GM23248 (cell line): ENCODE measurements at regions not wholly inside any gene's neighbourhood (a gene's known extent, or its start where the extent isn't known, plus 50 kb on each side); places are given as distances from the start of the nearest gene placed in this dataset.
A peak's percentile ranks its signal among the peaks of the same experiment; 100 is the strongest.

ENCODE experiments used
- DNase-seq: peaks from one replicate; pipeline ENCODE4 v3.0.0-alpha.2; 2015
- H2AFZ ChIP-seq: fragments of 200-600 bp; sonication (generic); 2 replicates; pipeline ENCODE4 v1.6.1; 2016; ENCODE audit warnings: antibody characterized with exemption
- H3F3A ChIP-seq: fragments of 200-600 bp; sonication (generic); 2 replicates; pipeline ENCODE4 v1.6.1; 2016; ENCODE audit warnings: mild to moderate bottlenecking, antibody characterized with exemption, mixed run types; ENCODE audit not compliant: insufficient read depth
- H3K27ac ChIP-seq: fragments of 200-600 bp; sonication (generic); 2 replicates; pipeline ENCODE4 v1.5.1; 2016; ENCODE audit warnings: mild to moderate bottlenecking
- H3K27me3 ChIP-seq: fragments of 200-600 bp; sonication (generic); replicated peaks from 2 replicates; pipeline ENCODE4 v1.6.1; 2016; ENCODE audit warnings: mild to moderate bottlenecking; ENCODE audit not compliant: insufficient read depth
- H3K36me3 ChIP-seq: fragments of 200-600 bp; sonication (generic); 2 replicates; pipeline ENCODE4 v1.6.1; 2016; ENCODE audit warnings: low read depth, mild to moderate bottlenecking
- H3K4me1 ChIP-seq: fragments of 200-600 bp; sonication (generic); 2 replicates; pipeline ENCODE4 v1.6.1; 2016; ENCODE audit warnings: mild to moderate bottlenecking; ENCODE audit not compliant: insufficient read depth
- H3K4me2 ChIP-seq: fragments of 200-600 bp; sonication (generic); one replicate; pipeline ENCODE4 v1.6.1; 2016; ENCODE audit warnings: mild to moderate bottlenecking; ENCODE audit not compliant: unreplicated experiment
- H3K4me3 ChIP-seq: fragments of 200-600 bp; sonication (generic); 2 replicates; pipeline ENCODE4 v1.5.1; 2016; ENCODE audit warnings: mild to moderate bottlenecking
- H3K79me2 ChIP-seq: fragments of 200-600 bp; sonication (generic); 2 replicates; pipeline ENCODE4 v1.6.1; 2016; ENCODE audit warnings: mild to moderate bottlenecking; ENCODE audit not compliant: insufficient read depth
- H3K9ac ChIP-seq: fragments of 200-600 bp; sonication (generic); 2 replicates; pipeline ENCODE4 v1.6.1; 2016; ENCODE audit warnings: mild to moderate bottlenecking
- H3K9me2 ChIP-seq: fragments of 200-600 bp; sonication (generic); 2 replicates; pipeline ENCODE4 v1.6.1; 2016; ENCODE audit warnings: mixed run types, mild to moderate bottlenecking, moderate library complexity; ENCODE audit not compliant: insufficient read depth
- H3K9me3 ChIP-seq: fragments of 200-600 bp; sonication (generic); one replicate; pipeline ENCODE4 v1.6.1; 2017; ENCODE audit warnings: low read depth
- H4K20me1 ChIP-seq: fragments of 200-600 bp; sonication (generic); 2 replicates; pipeline ENCODE4 v1.6.0; 2016; ENCODE audit not compliant: insufficient read depth
- EZH2 ChIP-seq: fragments of 200-600 bp; sonication (generic); IDR thresholded peaks from 2 replicates; pipeline ENCODE4 v1.6.1; 2018; ENCODE audit warnings: antibody characterized with exemption, mild to moderate bottlenecking; ENCODE audit not compliant: insufficient read depth, poor library complexity, severe bottlenecking
- EZH2phosphoT487 ChIP-seq: fragments of 200-600 bp; sonication (generic); IDR thresholded peaks from 2 replicates; pipeline ENCODE4 v1.6.1; 2018; ENCODE audit warnings: antibody characterized with exemption, moderate library complexity, mild to moderate bottlenecking, low read depth; ENCODE audit not compliant: insufficient read depth
- WGBS, 2 experiments: methylation state at CpG; one replicate each; pipeline ENCODE4 v1.1.6; 2015 to 2017; ENCODE audit warnings: low lambda C conversion rate in 2 of 2, low coverage in 1 of 2; ENCODE audit errors: missing lambda C conversion rate in 2 of 2; 5-methylcytosine and 5-hydroxymethylcytosine counted together
- in situ Hi-C: fragments of 300-500 bp; cut with MboI; formaldehyde crosslinking; loops from 2 replicates; pipeline ENCODE4 v1.15.0; 2020

DNA sequence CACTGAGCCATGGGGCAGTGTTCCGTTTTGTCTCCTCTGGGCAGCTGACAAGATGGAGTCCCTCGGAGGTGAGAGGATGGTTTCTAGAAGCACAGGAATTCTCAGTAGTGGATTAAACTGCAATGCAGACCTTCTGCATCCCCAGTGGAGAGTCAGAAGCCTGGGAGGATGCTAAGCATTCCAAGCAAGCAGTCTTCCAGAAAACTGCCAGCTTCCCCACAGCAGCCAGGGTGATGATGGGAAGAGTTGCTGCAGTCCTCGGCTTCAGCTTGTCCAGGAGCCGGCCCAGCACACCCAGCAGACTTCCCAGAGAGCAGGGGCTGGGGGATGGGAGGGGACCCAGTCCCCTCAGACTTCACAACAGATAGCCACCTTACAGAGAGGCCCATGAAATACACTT, 163.6 kb downstream of the LY86 start:
- Histone ChIP-seq H3F3A (peaks cover 13% of the 10 kb centered on the region), H3K9me2 (no peaks in the 10 kb centered on the region), H3K79me2 (no peaks in the 10 kb centered on the region), H3K4me3 (peak overlapping the region; percentile 33), H3K4me1 (peaks cover 24% of the 10 kb centered on the region), H2AFZ (peak overlapping the region; percentile 88), H3K9me3 (no peaks in the 10 kb centered on the region), H3K27me3 (no peaks in the 10 kb centered on the region), H3K9ac (peak overlapping the region; percentile 53), H4K20me1 (no peaks in the 10 kb centered on the region), H3K4me2 (peak overlapping the region; percentile 30), H3K27ac (peak overlapping the region; percentile 32), H3K36me3 (no peaks in the 10 kb centered on the region)
- TF ChIP-seq EZH2phosphoT487, result no peak
- no peak for TF ChIP-seq EZH2
- DNase-seq, result peak; percentile 40
- WGBS, 2 experiments, result 11 to 14% methylated on average over 4 of the region's 4 CpGs
- in situ Hi-C loops, result no loop called here

DNA sequence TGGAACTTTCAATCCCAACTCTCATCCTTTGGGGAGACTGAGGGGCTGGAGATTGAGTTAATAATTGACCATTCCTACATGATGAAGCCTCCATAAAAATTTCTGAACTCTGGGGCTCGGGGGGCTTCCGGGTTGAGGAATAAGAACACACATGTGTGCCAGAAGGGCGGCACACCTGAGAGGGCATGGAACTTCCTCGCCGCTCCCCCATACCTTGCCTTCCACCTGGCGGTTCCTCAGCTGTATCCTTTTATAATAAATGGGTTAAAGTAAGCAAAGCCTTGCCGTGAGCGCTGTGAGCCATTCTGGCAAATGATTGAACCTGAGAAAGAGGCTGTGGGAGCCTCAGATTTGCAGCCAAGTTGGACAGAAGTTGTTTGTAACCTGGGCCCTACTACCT, 164.8 kb downstream of the LY86 start:
- no peak for DNase-seq
- Histone ChIP-seq H3K36me3 (no peaks in the 10 kb centered on the region), H3K9ac (no peak overlapping the region), H3K4me3 (no peak overlapping the region), H3K9me2 (no peaks in the 10 kb centered on the region), H3K9me3 (no peaks in the 10 kb centered on the region), H3K4me1 (peaks cover 24% of the 10 kb centered on the region), H3K27me3 (no peaks in the 10 kb centered on the region; the same call in 1 of the 2 replicates), H3K79me2 (no peaks in the 10 kb centered on the region), H3F3A (peaks cover 13% of the 10 kb centered on the region), H4K20me1 (no peaks in the 10 kb centered on the region), H3K4me2 (no peak overlapping the region), H2AFZ (no peak overlapping the region), H3K27ac (no peak overlapping the region)
- TF ChIP-seq EZH2phosphoT487 (no peak), EZH2 (no peak)
- WGBS, 2 experiments, result 97 to 99% methylated on average over 8 of the region's 8 CpGs
- in situ Hi-C loops, result no loop called here

DNA sequence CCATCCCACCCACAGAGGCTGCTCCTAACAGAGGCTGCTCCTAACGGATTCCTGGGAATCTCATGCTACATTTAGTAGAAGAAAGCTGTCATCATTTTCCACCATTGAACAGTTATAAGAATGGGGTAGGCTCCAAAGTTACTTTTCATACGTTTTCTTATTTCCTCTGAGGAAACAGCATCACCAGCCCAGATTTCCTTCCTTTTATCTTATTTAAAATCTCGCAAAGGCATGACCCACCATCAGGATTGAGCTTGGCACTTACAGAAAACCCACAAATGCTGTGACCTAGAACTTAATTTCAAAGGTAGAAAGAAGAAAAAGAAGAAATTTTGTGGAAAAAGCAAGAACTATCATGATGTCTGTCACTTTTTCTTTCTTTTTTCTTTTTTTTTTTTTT, 168.0 kb downstream of the LY86 start:
- H3K9ac ChIP-seq, result no peak overlapping the region
- in situ Hi-C loops, result no loop called here
- H3F3A ChIP-seq, result peaks cover 6% of the 10 kb centered on the region; the same call in 1 of the 2 replicates
- H3K79me2 ChIP-seq, result no peaks in the 10 kb centered on the region
- H3K9me3 ChIP-seq, result no peaks in the 10 kb centered on the region
- H3K36me3 ChIP-seq, result no peaks in the 10 kb centered on the region
- no peak overlapping the region for H3K27ac ChIP-seq
- no peak overlapping the region for H3K4me2 ChIP-seq
- peaks cover 6% of the 10 kb centered on the region for H3K4me1 ChIP-seq
- no peak overlapping the region for H2AFZ ChIP-seq
- no peaks in the 10 kb centered on the region for H3K9me2 ChIP-seq
- 71 to 84% methylated on average over 3 of the region's 3 CpGs for WGBS, 2 experiments
- no peaks in the 10 kb centered on the region for H4K20me1 ChIP-seq
- no peak for DNase-seq
- TF ChIP-seq EZH2, result no peak
- TF ChIP-seq EZH2phosphoT487, result no peak
- no peak overlapping the region for H3K4me3 ChIP-seq
- no peaks in the 10 kb centered on the region; the same call in 1 of the 2 replicates for H3K27me3 ChIP-seq

DNA sequence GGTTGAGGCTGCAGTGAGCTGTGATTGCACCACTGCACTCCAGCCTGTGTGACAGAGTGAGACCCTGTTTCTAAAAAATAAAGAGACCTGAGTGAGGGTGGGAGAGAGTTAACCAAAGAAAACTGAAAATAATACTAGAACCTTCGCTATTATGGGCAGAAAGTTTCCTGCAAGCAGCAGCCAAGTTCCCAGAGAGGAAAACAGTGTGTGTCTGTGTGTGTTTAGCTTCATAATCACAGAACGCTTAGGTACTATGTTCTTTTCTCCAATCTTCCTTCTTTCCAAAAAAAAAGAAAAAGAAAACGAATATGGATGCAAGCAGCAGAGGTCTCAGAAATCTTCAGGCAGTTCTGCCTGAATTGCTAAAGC, 170.0 kb downstream of the LY86 start:
- in situ Hi-C loops, result no loop called here
- H3K36me3 ChIP-seq, result no peaks in the 10 kb centered on the region
- no peaks in the 10 kb centered on the region for H3F3A ChIP-seq
- H3K4me1 ChIP-seq, result no peaks in the 10 kb centered on the region
- H3K79me2 ChIP-seq, result no peaks in the 10 kb centered on the region
- H4K20me1 ChIP-seq, result no peaks in the 10 kb centered on the region
- no peaks in the 10 kb centered on the region; the same call in 1 of the 2 replicates for H3K27me3 ChIP-seq
- no peak overlapping the region for H3K9ac ChIP-seq
- DNase-seq, result no peak
- H3K4me3 ChIP-seq, result no peak overlapping the region
- H3K4me2 ChIP-seq, result no peak overlapping the region
- WGBS, 2 experiments, result 37 to 39% methylated on average over 3 of the region's 3 CpGs
- H3K27ac ChIP-seq, result no peak overlapping the region
- no peaks in the 10 kb centered on the region for H3K9me2 ChIP-seq
- H2AFZ ChIP-seq, result no peak overlapping the region
- H3K9me3 ChIP-seq, result no peaks in the 10 kb centered on the region
- TF ChIP-seq EZH2, result no peak
- no peak for TF ChIP-seq EZH2phosphoT487
